Embryonic facial prominence (tissue), 1 donor: ENCODE measurements at regions not wholly inside any gene's neighbourhood (a gene's known extent, or its start where the extent isn't known, plus 50 kb on each side); places are given as distances from the start of the nearest gene placed in this dataset.

ENCODE experiments used
- DNase-seq: peaks from one replicate; pipeline ENCODE4 v3.0.0-alpha.2; 2016; ENCODE audit errors: extremely low spot score

DNA sequence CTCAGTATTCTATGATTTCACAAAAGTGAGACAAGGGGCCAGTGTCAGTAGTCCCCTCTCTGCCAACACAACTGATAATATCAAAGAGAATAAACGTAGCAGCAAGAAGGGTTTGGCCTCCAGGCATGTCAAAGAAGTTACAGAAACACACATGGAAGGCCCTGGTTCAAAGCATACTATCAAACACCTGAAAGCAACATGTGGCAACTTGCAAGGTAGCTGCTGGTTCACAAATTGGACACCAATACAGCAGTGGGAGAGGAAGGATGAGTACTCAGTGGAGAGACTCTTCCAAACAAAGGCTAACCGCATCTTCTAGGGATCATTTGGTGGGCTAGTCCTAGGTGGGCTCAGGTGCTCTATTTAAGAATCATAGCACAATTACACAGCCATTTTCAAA, 74.9 kb upstream of the MAOA start:
- DNase-seq = no peak

DNA sequence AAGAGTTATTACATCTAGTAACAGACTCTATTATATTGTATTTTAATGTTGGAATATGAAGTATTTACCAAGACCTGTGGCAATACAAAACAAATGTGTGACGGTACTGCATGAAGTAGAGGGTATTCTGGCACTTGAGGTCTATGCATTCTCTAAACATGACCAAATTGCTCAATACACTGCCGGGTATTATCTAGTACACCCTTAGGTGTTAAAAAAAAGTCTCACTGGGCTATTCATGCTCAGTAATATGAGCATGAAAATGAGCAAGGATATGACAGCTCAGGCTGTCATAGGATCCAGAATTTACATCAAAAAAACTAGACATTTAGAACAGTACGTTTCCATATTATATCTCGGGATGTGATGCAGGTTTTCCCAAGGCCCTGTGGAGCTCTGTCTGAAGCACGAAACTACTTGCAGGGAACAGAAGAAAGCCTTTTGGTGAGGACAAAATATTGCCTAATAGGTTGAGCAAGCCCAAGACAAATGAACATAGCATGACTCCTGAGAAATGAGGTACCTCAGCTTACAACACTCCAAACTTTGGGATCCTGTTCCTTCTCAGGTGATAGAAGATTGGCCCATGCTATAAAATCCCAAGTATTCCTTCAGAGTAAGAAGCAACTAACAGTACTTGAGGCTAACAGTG, 74.1 kb upstream of the MAOA start:
- DNase-seq = no peak

DNA sequence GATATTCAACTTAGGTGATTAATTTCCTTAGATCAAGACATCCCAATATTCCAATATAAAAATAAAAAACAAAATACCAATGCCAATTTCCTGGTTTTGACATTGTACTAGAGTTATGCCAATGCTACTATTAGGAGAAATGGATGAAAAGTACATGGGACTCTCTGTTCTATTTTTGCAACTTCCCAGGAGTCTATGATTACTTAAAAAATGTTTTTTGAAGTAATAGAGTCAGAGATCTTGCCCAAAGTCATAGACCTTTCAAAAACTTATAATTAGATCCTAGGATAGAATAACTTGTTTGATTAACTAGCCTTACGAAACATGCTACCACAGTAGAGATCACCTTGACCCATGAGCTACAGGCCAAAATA, 73.6 kb upstream of the MAOA start:
- DNase-seq = no peak

DNA sequence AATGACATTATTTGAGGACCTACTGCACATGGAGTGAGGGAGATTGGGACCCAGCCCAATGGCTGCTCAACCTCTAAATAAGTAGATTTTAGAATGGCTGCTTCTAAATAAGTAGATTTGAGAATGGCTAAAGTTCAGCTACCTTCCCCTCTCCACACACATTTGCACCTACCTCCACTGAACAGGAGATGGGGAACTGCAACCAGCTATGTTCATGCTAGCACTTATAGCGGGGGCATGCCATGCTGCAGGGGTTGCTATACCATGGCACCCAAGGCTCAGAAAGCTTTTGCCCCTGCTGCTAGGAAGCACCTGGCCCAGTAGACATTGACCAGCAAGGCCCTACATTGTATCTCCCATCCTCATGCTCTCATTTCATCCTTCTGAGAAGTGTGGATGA, 70.2 kb upstream of the MAOA start:
- DNase-seq = no peak

DNA sequence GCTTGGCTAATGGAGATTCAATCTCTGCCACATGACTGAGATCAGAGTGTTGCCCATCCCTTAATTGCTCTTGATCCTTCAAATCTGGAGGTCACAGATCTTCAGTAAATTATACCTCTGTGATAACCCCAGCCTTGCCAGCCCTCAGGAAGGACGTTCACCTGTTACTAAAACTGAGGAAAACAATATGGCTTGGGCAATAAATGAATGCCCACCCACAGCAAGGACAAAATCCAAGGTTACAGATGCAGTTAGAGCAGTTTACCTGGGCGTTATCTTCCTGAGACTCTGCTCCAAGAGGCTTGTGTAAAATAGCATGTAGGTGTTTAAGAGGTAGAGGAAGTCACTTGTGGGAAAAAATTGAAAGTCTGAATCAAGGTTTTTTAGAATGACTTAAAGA, 69.3 kb upstream of the MAOA start:
- no peak for DNase-seq

DNA sequence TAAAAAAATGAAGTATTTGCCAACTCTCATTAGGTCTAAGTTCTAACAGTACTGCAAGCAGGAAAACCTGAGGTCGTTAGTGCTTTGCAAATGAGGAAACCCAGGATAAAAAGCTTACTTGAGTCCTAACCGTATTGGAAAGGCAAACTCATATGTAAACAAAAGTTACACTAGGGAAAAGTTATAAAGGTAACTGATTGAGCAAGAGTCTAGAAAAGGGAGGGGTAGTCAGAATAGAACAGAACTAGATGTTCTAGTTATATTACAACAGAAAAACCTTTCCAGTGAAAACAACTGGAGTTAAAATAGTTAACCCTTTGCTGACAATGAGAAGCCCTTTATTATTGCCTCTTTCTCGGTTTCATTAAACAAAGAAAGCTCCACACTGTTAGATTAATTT, 66.4 kb upstream of the MAOA start:
- no peak for DNase-seq

DNA sequence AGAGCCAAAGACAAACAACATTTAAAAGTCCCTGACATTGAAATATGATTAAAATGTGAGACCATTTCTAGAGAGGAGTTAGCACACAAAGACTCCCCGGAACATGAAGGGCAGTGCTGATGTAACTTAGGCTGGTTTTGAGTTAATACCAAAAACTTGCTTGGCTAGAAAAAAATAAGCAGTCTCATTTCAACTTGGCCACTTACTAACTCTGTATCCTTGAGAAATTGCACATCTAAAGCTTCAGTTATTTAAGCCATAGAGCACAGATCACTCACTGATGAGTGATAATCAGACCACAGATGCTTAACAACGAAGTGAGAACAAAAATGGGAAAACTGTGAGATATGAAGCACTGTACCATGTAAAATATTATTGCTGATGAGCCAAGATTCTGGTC, 65.9 kb upstream of the MAOA start:
- DNase-seq = no peak

DNA sequence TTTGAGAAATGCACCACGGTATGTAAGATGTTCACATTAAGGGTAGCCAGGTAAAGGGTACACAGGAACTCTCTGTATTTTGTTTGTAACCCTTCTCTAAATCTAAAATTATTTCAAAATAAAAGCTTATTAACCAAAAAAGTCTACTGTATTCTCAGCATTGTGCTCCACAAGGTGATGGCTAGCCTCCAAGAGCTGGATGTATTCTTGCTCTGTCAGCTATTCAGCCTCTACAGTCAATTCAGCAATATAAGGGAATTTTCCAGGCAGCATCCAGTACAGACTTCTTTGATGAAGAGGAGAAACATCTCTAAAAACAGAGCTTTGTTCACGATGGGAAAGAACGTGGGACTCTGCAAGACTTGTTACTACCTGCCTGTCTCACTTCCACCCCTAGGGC, 63.5 kb upstream of the MAOA start:
- DNase-seq = no peak

DNA sequence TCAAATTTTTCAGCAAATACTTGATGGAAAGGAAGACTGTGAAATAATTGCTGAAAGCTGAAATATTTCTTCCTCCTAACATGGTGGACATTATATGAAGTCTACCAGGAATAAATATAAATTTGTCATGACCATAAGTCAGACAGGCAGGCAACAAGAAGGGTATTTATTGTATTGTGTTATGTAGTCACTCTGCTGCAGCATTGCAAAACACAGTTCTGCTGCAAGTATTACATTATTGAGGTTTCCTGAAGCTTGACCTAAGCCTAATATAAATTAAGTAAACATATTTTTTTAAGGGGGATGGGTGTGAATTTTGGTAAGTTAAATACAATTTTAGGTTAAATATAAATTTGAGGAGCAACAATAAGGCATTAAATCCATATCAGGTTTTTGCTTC, 60.2 kb upstream of the MAOA start:
- DNase-seq = no peak

DNA sequence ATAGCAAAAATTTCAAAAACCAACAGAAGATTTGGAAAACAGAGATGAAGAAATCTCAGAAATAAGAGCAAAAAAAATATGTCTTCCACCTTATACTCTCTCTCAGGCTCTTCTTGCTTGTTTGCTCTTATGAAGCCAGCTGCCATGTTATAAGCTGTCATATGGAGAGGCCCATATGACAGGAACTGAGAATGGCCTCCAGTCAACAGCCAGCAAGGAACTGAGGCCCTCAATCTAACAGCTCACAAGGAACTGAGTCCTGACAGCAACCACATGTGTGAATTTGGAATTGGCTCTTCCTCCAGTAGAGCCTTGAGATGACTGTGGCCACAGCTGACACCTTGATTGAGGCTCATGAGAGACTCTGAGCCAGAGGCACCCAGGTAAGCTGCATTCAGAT, 51.3 kb upstream of the MAOA start:
- no peak for DNase-seq

DNA sequence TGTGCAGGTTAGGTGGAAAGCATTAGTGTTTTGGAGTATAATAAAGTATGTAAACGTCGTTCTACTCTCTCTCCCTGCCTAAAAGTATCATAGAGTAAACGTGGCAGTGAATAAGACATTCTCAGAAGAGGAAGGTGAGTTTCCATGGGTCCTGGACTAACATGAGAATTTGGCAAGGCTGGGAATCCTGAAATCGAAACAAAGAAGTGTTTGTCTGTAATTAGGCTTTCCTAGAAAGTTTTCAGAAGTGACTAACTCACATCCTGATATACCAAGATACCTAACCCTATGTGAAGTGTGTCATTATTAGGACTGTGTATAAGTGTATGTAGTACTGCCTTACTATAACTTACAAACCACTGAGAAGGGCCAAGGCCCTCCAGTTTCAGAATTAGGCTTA, 50.7 kb upstream of the MAOA start:
- DNase-seq = no peak
